ENCODE measurements at regions not wholly inside any gene's neighbourhood (a gene's known extent, or its start where the extent isn't known, plus 50 kb on each side); places are given as distances from the start of the nearest gene placed in this dataset.

DNA sequence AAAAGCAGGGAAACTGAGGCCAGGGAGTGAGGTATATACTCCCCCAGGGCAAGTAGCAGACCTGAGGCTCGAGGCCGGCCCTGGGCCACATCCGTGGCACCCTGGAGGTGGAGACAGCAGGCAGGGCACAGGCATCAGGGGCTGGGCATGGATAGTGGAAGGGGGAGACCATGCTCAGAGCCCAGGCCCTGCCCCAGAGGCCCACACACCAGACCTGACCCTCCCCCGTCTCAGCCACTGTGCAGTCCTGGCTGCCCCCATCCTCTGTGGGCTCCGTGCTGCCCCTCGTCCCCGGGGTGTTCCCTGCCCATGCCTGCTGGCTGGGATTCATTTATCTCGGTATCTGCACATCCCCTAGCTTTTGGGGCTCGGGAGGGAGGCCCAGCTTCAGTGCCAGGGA, 103.1 kb upstream of the NKX1-1 start:
- H3K9me3 ChIP-seq (ENCODE audit: low read length) = peaks cover 2% of the 10 kb centered on the region

DNA sequence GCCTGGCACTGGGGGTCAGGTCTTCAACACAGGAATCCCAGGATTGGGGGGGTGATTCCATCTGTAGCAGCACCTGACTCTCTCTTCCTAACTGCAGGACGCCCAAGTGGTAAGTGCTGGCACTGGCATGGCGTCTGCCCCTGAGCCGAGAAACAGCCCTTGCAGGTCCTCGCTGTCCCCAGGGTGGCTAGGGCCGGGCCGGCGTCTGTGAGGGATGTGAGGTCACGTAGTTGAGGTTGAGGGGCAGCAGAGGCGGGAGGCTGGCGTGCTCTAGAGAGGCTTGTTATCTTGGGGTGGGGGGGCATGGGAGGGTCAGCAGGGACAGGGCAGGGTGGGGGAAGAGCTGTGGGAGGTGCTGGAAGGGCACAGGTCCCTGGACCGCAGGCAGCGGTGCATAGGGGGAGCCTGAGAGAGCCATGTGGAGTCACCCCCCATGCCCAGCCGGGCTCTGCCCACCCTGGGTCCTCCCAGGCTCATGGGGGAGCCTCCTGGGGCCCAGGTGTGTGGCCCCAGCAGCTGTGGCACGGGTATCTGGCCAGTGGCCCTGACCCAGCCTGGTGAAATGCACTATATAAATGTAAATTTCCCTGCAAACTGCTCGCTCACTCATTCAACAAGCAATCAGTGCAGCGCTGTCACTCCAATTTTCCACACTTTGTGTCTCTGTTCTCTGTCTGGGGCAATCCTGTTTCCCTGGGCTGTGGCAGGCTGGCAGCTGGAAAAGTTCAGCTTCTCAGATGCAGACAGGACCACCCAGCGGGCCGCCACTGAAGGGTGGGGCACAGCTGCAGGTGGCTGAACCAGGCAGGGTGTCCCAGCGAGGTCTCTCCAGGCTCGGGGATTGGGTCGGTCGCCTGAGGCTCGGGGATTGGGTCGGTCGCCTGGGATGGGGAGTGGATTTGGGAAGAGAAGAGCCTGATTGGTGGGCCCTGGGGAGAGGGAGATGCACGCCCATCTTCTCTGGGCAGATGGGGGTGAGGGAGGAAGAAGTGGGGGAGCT, 102.2 kb upstream of the NKX1-1 start:
- no peak overlapping the region for H2AFZ ChIP-seq (ENCODE audit: low read depth, low read length)
- peaks cover 2% of the 10 kb centered on the region for H3K9me3 ChIP-seq (ENCODE audit: low read length)
- peaks cover 3% of the 10 kb centered on the region for H3K27me3 ChIP-seq (ENCODE audit: insufficient read depth, low read length)
- H3K36me3 ChIP-seq (ENCODE audit: insufficient read depth, low read length) = no peaks in the 10 kb centered on the region
- no peak overlapping the region for H3K4me3 ChIP-seq (ENCODE audit: low read length)
- H3K4me1 ChIP-seq (ENCODE audit: insufficient read depth, low read length) = peaks cover 11% of the 10 kb centered on the region

More for the DNA sequence above, 103.1 kb upstream of the NKX1-1 start:
- no peak overlapping the region for H2AFZ ChIP-seq (ENCODE audit: low read depth, low read length)
- H3K4me3 ChIP-seq (ENCODE audit: low read length) = no peak overlapping the region
- peaks cover 11% of the 10 kb centered on the region for H3K4me1 ChIP-seq (ENCODE audit: insufficient read depth, low read length)
- H3K36me3 ChIP-seq (ENCODE audit: insufficient read depth, low read length) = no peaks in the 10 kb centered on the region
- H3K27me3 ChIP-seq (ENCODE audit: insufficient read depth, low read length) = peaks cover 3% of the 10 kb centered on the region

DNA sequence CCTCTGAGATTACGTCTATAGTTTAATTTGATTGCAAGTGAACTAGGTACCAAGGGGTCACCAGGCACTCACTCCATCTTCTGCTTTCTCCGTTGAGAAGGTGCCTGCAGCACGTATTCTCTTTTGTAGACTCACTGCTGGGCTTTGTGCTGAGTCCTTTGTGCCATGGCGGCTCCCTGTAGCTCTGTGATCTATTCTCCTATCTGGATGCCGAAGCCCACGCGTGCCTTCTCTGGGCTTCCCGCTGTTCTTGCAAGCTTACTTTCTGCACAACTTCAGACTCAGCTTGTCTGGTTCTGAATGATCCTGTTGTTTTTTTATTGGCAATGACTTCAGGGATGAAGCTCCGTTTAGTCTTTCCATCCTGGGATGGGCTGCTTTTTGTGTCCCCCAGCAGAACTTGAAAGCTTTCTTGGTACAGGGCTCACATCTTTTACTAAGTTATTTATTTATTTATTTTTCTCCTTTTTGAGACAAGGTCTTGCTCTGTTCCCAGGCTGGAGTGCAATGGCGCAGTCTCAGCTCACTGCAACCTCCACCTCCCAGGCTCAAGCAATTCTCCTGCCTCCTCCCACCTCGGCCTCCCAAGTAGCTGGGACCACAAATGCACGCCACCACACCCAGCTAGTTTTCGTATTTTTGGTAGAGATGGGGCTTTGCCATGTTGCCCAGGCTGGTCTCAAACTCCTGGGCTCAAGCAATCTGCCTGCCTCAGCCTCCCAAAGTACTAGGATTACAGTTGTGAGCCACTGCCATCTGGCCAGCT, 100.9 kb upstream of the NKX1-1 start:
- peaks cover 11% of the 10 kb centered on the region for H3K4me1 ChIP-seq (ENCODE audit: insufficient read depth, low read length)
- peaks cover 2% of the 10 kb centered on the region for H3K9me3 ChIP-seq (ENCODE audit: low read length)
- H2AFZ ChIP-seq (ENCODE audit: low read depth, low read length) = no peak overlapping the region
- no peaks in the 10 kb centered on the region for H3K36me3 ChIP-seq (ENCODE audit: insufficient read depth, low read length)
- peaks cover 3% of the 10 kb centered on the region for H3K27me3 ChIP-seq (ENCODE audit: insufficient read depth, low read length)
- H3K4me3 ChIP-seq (ENCODE audit: low read length) = no peak overlapping the region

DNA sequence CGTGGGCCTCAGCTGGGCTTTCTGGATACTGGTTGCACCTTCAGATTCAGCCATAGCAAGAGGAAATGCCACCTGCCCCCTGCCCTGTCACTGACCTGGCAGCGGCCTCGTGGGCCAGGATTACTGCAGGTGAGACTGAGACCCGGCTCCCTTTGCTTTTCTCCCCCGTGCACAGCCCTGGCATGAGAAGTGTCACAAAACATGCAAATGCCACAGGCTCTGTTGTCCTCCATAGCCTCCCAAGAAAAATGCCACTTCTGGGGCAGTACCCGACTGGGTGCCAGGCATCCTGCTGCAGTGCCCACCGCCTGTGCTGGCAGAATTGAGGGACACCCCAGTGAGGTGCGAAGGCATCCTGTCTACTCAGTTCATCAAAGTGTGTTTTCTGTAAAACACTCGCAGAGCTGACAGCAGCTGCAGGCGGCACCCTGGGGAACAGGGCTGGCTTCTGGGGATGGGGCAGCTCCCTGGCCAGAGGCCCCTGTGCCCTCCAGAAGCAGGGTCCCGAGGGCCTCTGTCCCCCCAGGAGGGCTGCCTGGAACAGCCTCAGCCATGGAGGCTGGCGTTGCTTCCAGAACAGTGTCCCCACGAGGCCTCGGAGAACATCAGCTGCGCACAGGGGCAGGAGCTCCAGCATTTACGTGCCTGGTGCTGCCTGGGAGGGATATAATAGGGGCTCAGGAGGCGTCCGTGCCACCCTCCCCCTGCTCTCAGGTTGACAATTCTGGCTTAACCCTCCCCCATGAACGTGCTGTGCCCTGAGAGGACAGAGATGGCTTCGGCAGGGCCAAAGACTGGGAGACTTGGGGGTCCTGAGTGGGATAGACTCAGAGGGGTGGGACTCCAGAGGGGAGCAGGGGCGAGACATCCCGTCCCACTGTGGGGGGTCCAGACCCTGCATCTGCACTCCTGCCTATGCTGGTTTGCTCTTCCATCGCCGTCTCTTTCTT, 99.5 kb upstream of the NKX1-1 start:
- H2AFZ ChIP-seq (ENCODE audit: low read depth, low read length) = no peak overlapping the region
- peaks cover 2% of the 10 kb centered on the region for H3K9me3 ChIP-seq (ENCODE audit: low read length)
- H3K4me3 ChIP-seq (ENCODE audit: low read length) = no peak overlapping the region
- peaks cover 11% of the 10 kb centered on the region for H3K4me1 ChIP-seq (ENCODE audit: insufficient read depth, low read length)
- H3K27me3 ChIP-seq (ENCODE audit: insufficient read depth, low read length) = peaks cover 3% of the 10 kb centered on the region
- H3K36me3 ChIP-seq (ENCODE audit: insufficient read depth, low read length) = no peaks in the 10 kb centered on the region

DNA sequence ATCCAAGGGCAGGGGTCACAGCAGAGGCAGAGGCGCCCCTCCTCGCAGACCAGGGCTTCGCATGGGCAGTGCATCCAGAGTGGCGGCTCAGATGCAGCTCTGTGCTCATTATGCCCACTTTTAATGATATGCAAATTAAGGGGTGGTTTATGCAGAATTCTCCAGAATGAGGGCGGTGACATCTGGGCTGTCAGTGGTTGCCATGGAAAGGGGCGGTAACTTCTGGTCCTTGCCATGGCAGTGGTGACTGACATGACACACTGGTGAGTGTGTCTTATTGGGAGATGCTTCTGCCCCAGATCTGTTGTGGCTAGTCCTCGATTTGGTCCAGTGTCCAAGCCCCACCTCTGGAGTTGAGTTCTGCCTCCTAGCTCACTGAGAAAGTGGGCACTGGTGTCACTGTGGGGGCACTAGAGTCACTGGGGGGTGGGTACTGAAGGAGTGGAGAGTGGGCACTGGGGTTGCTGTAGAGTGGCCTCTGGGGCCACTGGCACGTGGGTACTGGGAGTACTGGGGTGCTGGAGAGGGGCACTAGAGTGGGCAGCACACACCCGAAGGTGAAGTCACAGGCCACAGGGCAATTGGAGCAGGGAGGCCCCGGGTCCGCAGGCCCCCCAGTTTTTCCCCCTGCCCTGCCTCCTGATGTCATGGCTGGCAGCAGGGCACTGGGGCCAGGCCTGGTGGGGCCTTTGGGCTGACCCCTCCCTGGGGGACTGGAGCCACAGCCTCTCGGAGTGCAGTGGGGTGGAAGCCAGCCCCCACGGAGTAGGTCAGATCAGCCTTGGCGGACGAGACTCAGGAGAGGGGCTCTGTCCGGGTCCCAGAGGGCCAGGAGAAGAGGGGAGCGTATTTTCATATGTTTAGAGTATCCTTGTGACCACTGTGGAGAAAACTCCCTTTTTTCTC, 98.6 kb upstream of the NKX1-1 start:
- peaks cover 11% of the 10 kb centered on the region for H3K4me1 ChIP-seq (ENCODE audit: insufficient read depth, low read length)
- H3K27me3 ChIP-seq (ENCODE audit: insufficient read depth, low read length) = peaks cover 4% of the 10 kb centered on the region
- H3K9me3 ChIP-seq (ENCODE audit: low read length) = peaks cover 2% of the 10 kb centered on the region
- H3K36me3 ChIP-seq (ENCODE audit: insufficient read depth, low read length) = no peaks in the 10 kb centered on the region
- H2AFZ ChIP-seq (ENCODE audit: low read depth, low read length) = no peak overlapping the region
- H3K4me3 ChIP-seq (ENCODE audit: low read length) = no peak overlapping the region

DNA sequence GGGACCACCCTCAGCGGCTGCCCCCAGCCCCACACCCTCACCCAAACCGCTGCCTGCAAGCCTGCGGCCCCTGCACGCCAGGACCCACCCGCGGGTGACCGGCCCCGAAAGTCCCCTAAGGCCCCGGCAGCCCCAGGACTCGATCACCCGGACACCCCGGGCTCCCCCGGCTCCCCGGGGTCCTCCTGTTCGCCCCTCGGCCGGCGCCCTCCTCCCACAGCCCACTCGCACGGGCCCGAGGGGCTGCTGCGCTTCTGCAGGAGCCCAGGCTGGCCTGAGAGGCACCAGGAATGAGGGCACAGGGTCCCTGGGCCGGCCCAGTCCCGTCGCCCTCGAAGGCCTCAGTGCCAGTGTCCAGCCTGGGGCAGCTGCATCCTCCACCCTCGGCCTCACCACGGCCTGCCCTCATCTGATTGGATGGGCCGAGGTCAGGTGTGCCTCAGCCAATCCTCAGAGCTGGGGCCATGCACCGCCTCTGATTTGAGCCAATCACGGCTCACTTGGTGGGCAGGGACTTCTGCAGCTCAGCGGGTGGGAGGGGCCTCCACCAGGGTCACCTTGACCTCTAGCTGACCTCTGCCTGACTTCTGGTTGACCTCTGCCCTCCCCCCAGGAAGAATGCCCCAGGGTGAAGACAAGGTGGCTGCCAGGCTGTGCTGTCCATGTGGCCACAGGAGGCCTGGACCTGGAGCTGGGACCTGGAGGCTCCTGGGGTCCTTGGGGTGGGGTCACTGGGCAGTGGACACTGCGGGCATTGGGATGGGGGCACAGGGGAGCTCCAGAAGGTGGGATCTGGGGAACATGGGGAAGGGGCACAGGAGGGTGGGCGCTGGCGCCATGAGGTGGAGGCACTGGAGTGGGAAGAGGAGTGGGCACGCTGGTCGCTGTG, 97.6 kb upstream of the NKX1-1 start:
- Histone ChIP-seq H3K4me3 (ENCODE audit: low read length) (no peak overlapping the region), H3K36me3 (ENCODE audit: insufficient read depth, low read length) (no peaks in the 10 kb centered on the region), H3K9me3 (ENCODE audit: low read length) (peaks cover 2% of the 10 kb centered on the region), H3K27me3 (ENCODE audit: insufficient read depth, low read length) (peaks cover 5% of the 10 kb centered on the region), H2AFZ (ENCODE audit: low read depth, low read length) (no peak overlapping the region), H3K4me1 (ENCODE audit: insufficient read depth, low read length) (peaks cover 11% of the 10 kb centered on the region)

DNA sequence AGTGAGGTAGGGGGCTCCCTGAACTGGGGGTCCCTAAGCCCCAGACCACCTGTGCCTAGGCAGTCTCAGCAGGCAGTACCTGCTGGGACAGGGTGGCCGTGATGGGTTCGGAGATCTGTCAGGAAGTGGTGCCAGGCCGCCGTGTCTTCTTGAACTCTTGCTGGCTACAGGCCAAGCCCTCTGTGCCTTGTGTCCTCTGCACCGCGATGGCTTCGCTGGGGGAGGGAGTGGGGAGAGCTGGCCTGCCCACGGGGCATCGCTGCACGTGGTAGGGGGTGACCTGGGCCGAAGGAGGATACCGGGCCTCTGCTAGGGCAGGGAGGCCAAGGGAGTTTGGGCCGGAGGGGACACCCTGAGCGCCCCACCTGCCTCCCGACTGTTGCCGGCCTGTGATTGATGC, 96.7 kb upstream of the NKX1-1 start:
- Histone ChIP-seq H3K4me1 (ENCODE audit: insufficient read depth, low read length) (peaks cover 8% of the 10 kb centered on the region), H3K36me3 (ENCODE audit: insufficient read depth, low read length) (no peaks in the 10 kb centered on the region), H3K9me3 (ENCODE audit: low read length) (peaks cover 2% of the 10 kb centered on the region), H3K4me3 (ENCODE audit: low read length) (no peak overlapping the region), H3K27me3 (ENCODE audit: insufficient read depth, low read length) (peaks cover 5% of the 10 kb centered on the region), H2AFZ (ENCODE audit: low read depth, low read length) (no peak overlapping the region)

DNA sequence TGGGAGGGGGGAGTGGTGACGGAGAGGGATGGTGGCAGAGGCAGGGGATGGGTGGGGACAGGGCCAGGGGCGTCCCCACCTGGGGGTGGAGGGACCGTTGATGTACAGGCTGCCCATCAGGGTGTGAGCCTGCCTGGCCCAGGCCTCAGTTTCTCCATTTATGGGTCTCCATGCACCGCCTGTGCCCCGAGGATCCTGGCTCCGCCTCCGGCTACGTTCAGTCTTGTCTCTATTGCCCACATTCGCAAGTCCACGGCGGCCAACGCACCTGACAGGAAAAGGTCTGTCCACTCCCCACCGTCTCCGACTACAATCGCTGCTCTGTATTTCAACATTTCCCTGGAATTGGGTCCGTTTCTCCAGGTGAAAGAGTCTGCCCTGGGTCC, 96.3 kb upstream of the NKX1-1 start:
- Histone ChIP-seq H3K27me3 (ENCODE audit: insufficient read depth, low read length) (peaks cover 5% of the 10 kb centered on the region), H3K9me3 (ENCODE audit: low read length) (no peaks in the 10 kb centered on the region), H3K36me3 (ENCODE audit: insufficient read depth, low read length) (no peaks in the 10 kb centered on the region), H3K4me3 (ENCODE audit: low read length) (no peak overlapping the region), H3K4me1 (ENCODE audit: insufficient read depth, low read length) (peaks cover 8% of the 10 kb centered on the region), H2AFZ (ENCODE audit: low read depth, low read length) (no peak overlapping the region)

DNA sequence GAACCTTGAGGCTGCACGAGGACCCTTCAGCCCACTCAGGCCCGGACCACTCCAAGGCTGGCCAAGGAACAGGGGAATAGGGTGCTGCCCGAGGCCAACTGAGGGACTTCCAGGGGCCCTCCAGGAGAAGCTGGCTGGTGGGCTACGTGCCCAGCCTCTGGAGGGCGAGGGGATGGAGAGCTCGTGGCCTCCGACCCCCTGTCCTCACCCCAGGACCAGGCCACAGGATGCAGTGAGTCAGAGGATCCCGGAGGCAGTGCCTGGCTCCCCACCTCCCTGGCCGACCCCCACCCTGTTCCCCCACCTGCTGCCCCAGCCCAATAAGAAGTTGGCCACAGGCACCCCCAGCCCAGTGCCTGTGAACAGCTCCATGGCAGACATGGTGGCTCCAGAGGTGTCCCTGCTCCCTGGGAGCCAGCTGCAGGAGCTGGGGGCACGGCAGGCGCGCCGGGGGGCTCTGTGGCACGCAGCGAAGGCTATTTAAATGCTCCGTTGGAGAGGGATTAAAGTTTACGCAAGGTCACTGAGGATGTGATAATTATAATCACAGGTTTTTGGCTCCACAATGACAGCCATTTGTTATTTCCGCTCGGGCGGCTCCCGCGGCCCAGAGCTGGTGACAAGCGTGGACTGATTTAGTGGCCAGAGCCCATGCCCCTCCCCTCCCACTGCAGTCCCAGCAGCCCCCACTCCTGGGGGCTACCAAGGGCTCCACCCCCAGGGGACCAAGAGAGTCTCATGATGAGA, 95.7 kb upstream of the NKX1-1 start:
- Histone ChIP-seq H2AFZ (ENCODE audit: low read depth, low read length) (no peak overlapping the region), H3K4me3 (ENCODE audit: low read length) (no peak overlapping the region), H3K36me3 (ENCODE audit: insufficient read depth, low read length) (no peaks in the 10 kb centered on the region), H3K4me1 (ENCODE audit: insufficient read depth, low read length) (peaks cover 5% of the 10 kb centered on the region), H3K27me3 (ENCODE audit: insufficient read depth, low read length) (peaks cover 5% of the 10 kb centered on the region), H3K9me3 (ENCODE audit: low read length) (no peaks in the 10 kb centered on the region)

DNA sequence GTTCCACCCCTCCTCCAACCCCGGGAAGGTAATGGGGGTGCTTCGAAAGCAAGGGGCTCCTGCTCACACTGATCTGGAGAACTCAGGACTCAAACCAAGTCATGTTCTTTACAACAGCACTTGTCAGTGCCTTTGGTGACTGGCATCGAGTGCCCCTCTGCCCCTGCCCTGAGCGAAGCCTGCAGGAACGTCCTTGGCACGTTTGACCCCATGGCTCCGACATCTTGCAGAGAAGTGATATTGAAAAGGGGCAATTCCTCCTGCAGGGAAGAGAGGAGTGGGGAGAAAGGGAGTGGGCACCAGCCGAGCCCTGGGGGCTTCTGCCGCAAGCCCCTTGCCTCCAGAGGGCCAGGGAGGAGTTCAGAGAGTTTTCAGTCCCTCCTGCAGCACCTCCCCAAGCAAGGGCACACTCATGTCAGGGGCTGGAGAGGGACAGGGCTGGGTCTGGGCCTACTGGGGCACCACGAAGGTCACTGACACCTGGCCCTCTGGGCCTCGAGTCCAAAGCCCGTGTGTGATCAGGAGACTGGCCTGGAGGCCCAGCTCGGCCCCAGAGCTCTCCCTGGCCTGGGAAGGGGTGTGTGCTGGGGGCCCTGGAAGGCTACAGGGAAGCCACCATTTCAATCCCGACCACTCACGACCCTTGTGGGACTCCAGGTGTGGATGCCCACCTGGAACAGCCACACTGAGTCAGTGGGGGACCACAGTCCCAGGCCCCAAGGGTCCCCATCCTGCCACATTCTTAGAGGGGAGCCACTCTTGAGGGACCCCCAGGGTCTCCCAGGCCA, 94.9 kb upstream of the NKX1-1 start:
- H3K27me3 ChIP-seq (ENCODE audit: insufficient read depth, low read length) = peaks cover 5% of the 10 kb centered on the region
- H2AFZ ChIP-seq (ENCODE audit: low read depth, low read length) = no peak overlapping the region
- H3K4me1 ChIP-seq (ENCODE audit: insufficient read depth, low read length) = no peaks in the 10 kb centered on the region
- H3K4me3 ChIP-seq (ENCODE audit: low read length) = no peak overlapping the region
- no peaks in the 10 kb centered on the region for H3K36me3 ChIP-seq (ENCODE audit: insufficient read depth, low read length)
- no peaks in the 10 kb centered on the region for H3K9me3 ChIP-seq (ENCODE audit: low read length)
